ENCODE measurements at regions not wholly inside any gene's neighbourhood (a gene's known extent, or its start where the extent isn't known, plus 50 kb on each side); places are given as distances from the start of the nearest gene placed in this dataset.

GRCh38 chr6:167663784-167664443 is 162.8 kb upstream of the AFDN start:
- dilution Hi-C loops (cut with MboI; ENCODE audit: extremely low pct_ligation_motif_present, low sequenced_read_pairs), result no loop called here
- FAIRE-seq (no peak), DNase-seq (ENCODE audit: low read depth, low spot score) (no peak)
- Histone ChIP-seq H2AFZ (ENCODE audit: control insufficient read depth, low read length) (no peak overlapping the region), H4K20me1 (ENCODE audit: control insufficient read depth, extremely low read depth, insufficient read depth, low read length) (no peaks in the 10 kb centered on the region), H3K9me1 (ENCODE audit: control insufficient read depth, extremely low read depth, insufficient read depth, low read length) (no peaks in the 10 kb centered on the region), H3K79me2 (ENCODE audit: control insufficient read depth, insufficient read depth, low read length) (no peaks in the 10 kb centered on the region), H3K27me3 (ENCODE audit: control insufficient read depth, extremely low read depth, insufficient read depth, low read length) (no peaks in the 10 kb centered on the region), H3K36me3 (ENCODE audit: control insufficient read depth in 2 of 2, extremely low read depth in 1 of 2, insufficient read depth in 2 of 2, low read length in 2 of 2) (no peaks in the 10 kb centered on the region), H3K9me3 (ENCODE audit: control insufficient read depth, low read depth, low read length) (no peaks in the 10 kb centered on the region), H3K4me1 (ENCODE audit: control insufficient read depth, extremely low read depth, insufficient read depth, low read length) (no peaks in the 10 kb centered on the region), H3K4me2 (ENCODE audit: control insufficient read depth, extremely low read depth, insufficient read depth, low read depth, low read length) (no peak overlapping the region), H3K9ac (ENCODE audit: control insufficient read depth, extremely low read depth, insufficient read depth, low read length) (no peak overlapping the region), H3K27ac (ENCODE audit: control insufficient read depth, insufficient read depth, low read length) (no peak overlapping the region), H3K4me3 (ENCODE audit: control insufficient read depth in 2 of 3, extremely low read depth in 1 of 3, insufficient read depth in 2 of 3, low read depth in 1 of 3, low read length in 3 of 3) (no peak overlapping the region)
- TF ChIP-seq EZH2 (IDR thresholded peaks at IDR 0.05; ENCODE audit: low read length), result no peak
- no peak for TF ChIP-seq CTCF (optimal IDR thresholded peaks at IDR 0.05 in 1 of 3, IDR thresholded peaks at IDR 0.05 in 1 of 3, conservative IDR thresholded peaks at IDR 0.05 in 1 of 3; ENCODE audit: extremely low read depth in 1 of 3, insufficient read depth in 2 of 3, low read length in 3 of 3)

- no peak for DNase-seq (ENCODE audit: low read depth, low spot score)
- TF ChIP-seq EZH2 (IDR thresholded peaks at IDR 0.05; ENCODE audit: low read length) (no peak), CTCF (optimal IDR thresholded peaks at IDR 0.05 in 1 of 3, IDR thresholded peaks at IDR 0.05 in 1 of 3, conservative IDR thresholded peaks at IDR 0.05 in 1 of 3; ENCODE audit: extremely low read depth in 1 of 3, insufficient read depth in 2 of 3, low read length in 3 of 3) (no peak)
- Histone ChIP-seq H3K27ac (ENCODE audit: control insufficient read depth, insufficient read depth, low read length) (no peak overlapping the region), H3K9ac (ENCODE audit: control insufficient read depth, extremely low read depth, insufficient read depth, low read length) (no peak overlapping the region), H3K9me1 (ENCODE audit: control insufficient read depth, extremely low read depth, insufficient read depth, low read length) (no peaks in the 10 kb centered on the region), H3K79me2 (ENCODE audit: control insufficient read depth, insufficient read depth, low read length) (no peaks in the 10 kb centered on the region), H2AFZ (ENCODE audit: control insufficient read depth, low read length) (no peak overlapping the region), H3K4me3 (ENCODE audit: control insufficient read depth in 2 of 3, extremely low read depth in 1 of 3, insufficient read depth in 2 of 3, low read depth in 1 of 3, low read length in 3 of 3) (no peak overlapping the region), H3K4me2 (ENCODE audit: control insufficient read depth, extremely low read depth, insufficient read depth, low read depth, low read length) (no peak overlapping the region), H3K36me3 (ENCODE audit: control insufficient read depth in 2 of 2, extremely low read depth in 1 of 2, insufficient read depth in 2 of 2, low read length in 2 of 2) (no peaks in the 10 kb centered on the region), H4K20me1 (ENCODE audit: control insufficient read depth, extremely low read depth, insufficient read depth, low read length) (no peaks in the 10 kb centered on the region), H3K9me3 (ENCODE audit: control insufficient read depth, low read depth, low read length) (no peaks in the 10 kb centered on the region), H3K4me1 (ENCODE audit: control insufficient read depth, extremely low read depth, insufficient read depth, low read length) (no peaks in the 10 kb centered on the region), H3K27me3 (ENCODE audit: control insufficient read depth, extremely low read depth, insufficient read depth, low read length) (no peaks in the 10 kb centered on the region)
- FAIRE-seq, result no peak
- dilution Hi-C loops (cut with MboI; ENCODE audit: extremely low pct_ligation_motif_present, low sequenced_read_pairs), result no loop called here
Observed at GRCh38 chr6:167664678-167665660, 161.7 kb upstream of the AFDN start.

Measured in keratinocyte (primary cell).